ENCODE measurements at regions not wholly inside any gene's neighbourhood (a gene's known extent, or its start where the extent isn't known, plus 50 kb on each side); places are given as distances from the start of the nearest gene placed in this dataset.

GRCh38 chr7:98679741-98680140 is 62.7 kb downstream of the NPTX2 start:
- CTCF ChIA-PET, result no interaction called here
- intact Hi-C loops (cut with micrococcal nuclease), result no loop called here
- Histone ChIP-seq H3K27me3 (ENCODE audit: control insufficient read depth in 2 of 2, insufficient read depth in 2 of 2, low read length in 2 of 2) (no peaks in the 10 kb centered on the region), H3K27ac (ENCODE audit: low read depth, low read length) (no peak overlapping the region), H3K36me3 (ENCODE audit: control insufficient read depth in 2 of 3, insufficient read depth in 3 of 3, low read length in 3 of 3) (no peaks in the 10 kb centered on the region), H3K4me3 (ENCODE audit: low read length) (no peak overlapping the region), H3K9me3 (ENCODE audit: control insufficient read depth in 2 of 3, low read length in 3 of 3) (peaks cover 0 to 4% (median 0%) of the 10 kb centered on the region in 3 experiments), H3K4me1 (ENCODE audit: control insufficient read depth in 2 of 2, insufficient read depth in 2 of 2, low read length in 2 of 2) (no peaks in the 10 kb centered on the region)
- peaks cover 0 to 4% (median 0%) of the 10 kb centered on the region in 7 donors for H3K4me1 Mint-ChIP-seq
- H3K27ac Mint-ChIP-seq, result no peak overlapping the region
- H3K36me3 Mint-ChIP-seq, result peaks cover 0 to 6% (median under 1%) of the 10 kb centered on the region in 5 donors
- POLR2A ChIA-PET, result no interaction called here
- peaks cover 7 to 41% (median 20%) of the 10 kb centered on the region in 5 donors for H3K27me3 Mint-ChIP-seq
- H3K4me3 Mint-ChIP-seq, result no peak overlapping the region
- no peak for DNase-seq
- peaks cover 0 to 20% (median 2%) of the 10 kb centered on the region in 11 donors for H3K9me3 Mint-ChIP-seq
- no peak for ATAC-seq

GRCh38 chr7:98681511-98681910 is 64.4 kb downstream of the NPTX2 start:
- Histone ChIP-seq H3K27me3 (ENCODE audit: control insufficient read depth in 2 of 2, insufficient read depth in 2 of 2, low read length in 2 of 2) (no peaks in the 10 kb centered on the region), H3K36me3 (ENCODE audit: control insufficient read depth in 2 of 3, insufficient read depth in 3 of 3, low read length in 3 of 3) (no peaks in the 10 kb centered on the region), H3K27ac (ENCODE audit: low read depth, low read length) (no peak overlapping the region), H3K4me1 (ENCODE audit: control insufficient read depth in 2 of 2, insufficient read depth in 2 of 2, low read length in 2 of 2) (no peaks in the 10 kb centered on the region), H3K4me3 (ENCODE audit: low read length) (no peak overlapping the region), H3K9me3 (ENCODE audit: control insufficient read depth in 2 of 3, low read length in 3 of 3) (peaks cover 0 to 4% (median 0%) of the 10 kb centered on the region in 3 experiments)
- Mint-ChIP-seq H3K4me1 (peaks cover 0 to 4% (median 0%) of the 10 kb centered on the region in 7 donors), H3K27me3 (peaks cover 7 to 45% (median 19%) of the 10 kb centered on the region in 5 donors), H3K27ac (no peak overlapping the region), H3K4me3 (no peak overlapping the region), H3K36me3 (peaks cover 0 to 6% (median 2%) of the 10 kb centered on the region in 5 donors), H3K9me3 (peaks cover 4 to 33% (median 9%) of the 10 kb centered on the region in 11 donors)
- DNase-seq, result no peak
- ChIA-PET POLR2A (no interaction called here), CTCF (no interaction called here)
- intact Hi-C loops (cut with micrococcal nuclease), result no loop called here
- no peak for ATAC-seq

GRCh38 chr7:98681951-98682350 is 64.9 kb downstream of the NPTX2 start:
- peaks cover 0 to 6% (median 2%) of the 10 kb centered on the region in 5 donors for H3K36me3 Mint-ChIP-seq
- ChIA-PET CTCF (interaction anchor here (0.7 kb wide), 1 partner anchor 16 kb away, joined by 3 read pairs; no protein-coding TSS in a partner anchor), POLR2A (no interaction called here)
- ATAC-seq, result no peak
- H3K27ac ChIP-seq (ENCODE audit: low read depth, low read length), result no peak overlapping the region
- no peaks in the 10 kb centered on the region for H3K4me1 ChIP-seq (ENCODE audit: control insufficient read depth in 2 of 2, insufficient read depth in 2 of 2, low read length in 2 of 2)
- no peak overlapping the region for H3K4me3 Mint-ChIP-seq
- DNase-seq, result no peak
- H3K9me3 Mint-ChIP-seq, result peaks cover 6 to 37% (median 9%) of the 10 kb centered on the region in 11 donors
- H3K27me3 ChIP-seq (ENCODE audit: control insufficient read depth in 2 of 2, insufficient read depth in 2 of 2, low read length in 2 of 2), result no peaks in the 10 kb centered on the region
- no peaks in the 10 kb centered on the region for H3K36me3 ChIP-seq (ENCODE audit: control insufficient read depth in 2 of 3, insufficient read depth in 3 of 3, low read length in 3 of 3)
- H3K4me3 ChIP-seq (ENCODE audit: low read length), result no peak overlapping the region
- peaks cover 7 to 40% (median 19%) of the 10 kb centered on the region in 5 donors for H3K27me3 Mint-ChIP-seq
- intact Hi-C loops (cut with micrococcal nuclease), result no loop called here
- peaks cover 0 to 4% (median 0%) of the 10 kb centered on the region in 3 experiments for H3K9me3 ChIP-seq (ENCODE audit: control insufficient read depth in 2 of 3, low read length in 3 of 3)
- peaks cover 0 to 4% (median 0%) of the 10 kb centered on the region in 7 donors for H3K4me1 Mint-ChIP-seq
- no peak overlapping the region for H3K27ac Mint-ChIP-seq

- peaks cover 6 to 47% (median 16%) of the 10 kb centered on the region in 11 donors for H3K9me3 Mint-ChIP-seq
Measured at GRCh38 chr7:98683514-98683913, 66.4 kb downstream of the NPTX2 start.

GRCh38 chr7:98685541-98685940 is 68.5 kb downstream of the NPTX2 start:
- Histone ChIP-seq H3K27ac (ENCODE audit: low read depth, low read length) (no peak overlapping the region), H3K9me3 (ENCODE audit: control insufficient read depth in 2 of 3, low read length in 3 of 3) (no peaks in the 10 kb centered on the region), H3K27me3 (ENCODE audit: control insufficient read depth in 2 of 2, insufficient read depth in 2 of 2, low read length in 2 of 2) (no peaks in the 10 kb centered on the region), H3K4me3 (ENCODE audit: low read length) (no peak overlapping the region), H3K36me3 (ENCODE audit: control insufficient read depth in 2 of 3, insufficient read depth in 3 of 3, low read length in 3 of 3) (no peaks in the 10 kb centered on the region), H3K4me1 (ENCODE audit: control insufficient read depth in 2 of 2, insufficient read depth in 2 of 2, low read length in 2 of 2) (no peaks in the 10 kb centered on the region)
- intact Hi-C loops (cut with micrococcal nuclease), result no loop called here
- no peak for DNase-seq
- no peak overlapping the region for H3K27ac Mint-ChIP-seq
- H3K4me1 Mint-ChIP-seq, result peaks cover 0 to 4% (median 0%) of the 10 kb centered on the region in 7 donors
- ATAC-seq, result no peak
- peaks cover 0 to 9% (median 4%) of the 10 kb centered on the region in 5 donors for H3K36me3 Mint-ChIP-seq
- peaks cover 11 to 55% (median 21%) of the 10 kb centered on the region in 11 donors for H3K9me3 Mint-ChIP-seq
- CTCF ChIA-PET, result no interaction called here
- no peak overlapping the region for H3K4me3 Mint-ChIP-seq
- H3K27me3 Mint-ChIP-seq, result peaks cover 7 to 26% (median 11%) of the 10 kb centered on the region in 5 donors
- POLR2A ChIA-PET, result no interaction called here

More at GRCh38 chr7:98683514-98683913, 66.4 kb downstream of the NPTX2 start:
- no peaks in the 10 kb centered on the region for H3K4me1 ChIP-seq (ENCODE audit: control insufficient read depth in 2 of 2, insufficient read depth in 2 of 2, low read length in 2 of 2)
- H3K27ac ChIP-seq (ENCODE audit: low read depth, low read length), result no peak overlapping the region
- no peak overlapping the region for H3K4me3 ChIP-seq (ENCODE audit: low read length)
- ChIA-PET POLR2A (no interaction called here), CTCF (no interaction called here)
- Mint-ChIP-seq H3K4me1 (peaks cover 0 to 4% (median 0%) of the 10 kb centered on the region in 7 donors), H3K36me3 (peaks cover 0 to 9% (median 3%) of the 10 kb centered on the region in 5 donors), H3K27me3 (peaks cover 7 to 38% (median 19%) of the 10 kb centered on the region in 5 donors), H3K27ac (no peak overlapping the region), H3K4me3 (no peak overlapping the region)
- no peaks in the 10 kb centered on the region for H3K36me3 ChIP-seq (ENCODE audit: control insufficient read depth in 2 of 3, insufficient read depth in 3 of 3, low read length in 3 of 3)
- no peak for ATAC-seq
- H3K9me3 ChIP-seq (ENCODE audit: control insufficient read depth in 2 of 3, low read length in 3 of 3), result no peaks in the 10 kb centered on the region
- intact Hi-C loops (cut with micrococcal nuclease), result no loop called here
- no peaks in the 10 kb centered on the region for H3K27me3 ChIP-seq (ENCODE audit: control insufficient read depth in 2 of 2, insufficient read depth in 2 of 2, low read length in 2 of 2)
- no peak for DNase-seq

GRCh38 chr7:98686466-98687080 is 69.5 kb downstream of the NPTX2 start:
- no peak overlapping the region for H3K4me3 Mint-ChIP-seq
- Histone ChIP-seq H3K27me3 (ENCODE audit: control insufficient read depth in 2 of 2, insufficient read depth in 2 of 2, low read length in 2 of 2) (no peaks in the 10 kb centered on the region), H3K4me1 (ENCODE audit: control insufficient read depth in 2 of 2, insufficient read depth in 2 of 2, low read length in 2 of 2) (no peaks in the 10 kb centered on the region), H3K4me3 (ENCODE audit: low read length) (no peak overlapping the region), H3K36me3 (ENCODE audit: control insufficient read depth in 2 of 3, insufficient read depth in 3 of 3, low read length in 3 of 3) (no peaks in the 10 kb centered on the region), H3K27ac (ENCODE audit: low read depth, low read length) (no peak overlapping the region), H3K9me3 (ENCODE audit: control insufficient read depth in 2 of 3, low read length in 3 of 3) (no peaks in the 10 kb centered on the region)
- ChIA-PET CTCF (no interaction called here), POLR2A (no interaction called here)
- peaks cover 13 to 60% (median 22%) of the 10 kb centered on the region in 11 donors for H3K9me3 Mint-ChIP-seq
- H3K4me1 Mint-ChIP-seq, result peaks cover 0 to 4% (median 0%) of the 10 kb centered on the region in 7 donors
- H3K27me3 Mint-ChIP-seq, result peaks cover 5 to 21% (median 9%) of the 10 kb centered on the region in 5 donors
- no peak for DNase-seq
- intact Hi-C loops (cut with micrococcal nuclease), result no loop called here
- no peak for ATAC-seq
- peaks cover 0 to 9% (median 4%) of the 10 kb centered on the region in 5 donors for H3K36me3 Mint-ChIP-seq
- H3K27ac Mint-ChIP-seq, result no peak overlapping the region
